K562 (cell line): ENCODE measurements at regions not wholly inside any gene's neighbourhood (a gene's known extent, or its start where the extent isn't known, plus 50 kb on each side); places are given as distances from the start of the nearest gene placed in this dataset.

ENCODE experiments used
- ATAC-seq: fragments of 200-7000 bp; cut with Tn5 transposase; 3 replicates; pipeline ENCODE4 v1.9.1; 2020; ENCODE audit warnings: moderate library complexity
- BruUV-seq: library from RNA; stranded (reverse); fragments of 400-500 nt; replicated peaks from 2 replicates; lab custom pipeline; 2021; lab: Mats Ljungman, UMichigan
- CTCF ChIA-PET: fragments of 300-600 bp; formaldehyde crosslinking; extraction: SDS; loops from one replicate; lab custom pipeline; 2021; ENCODE audit warnings: low intra/inter-chr PET ratio; lab: Yijun Ruan, JAX
- POLR2A ChIA-PET: fragments of 300-600, 350-650 bp; sonication (Branson Sonifier 250); formaldehyde crosslinking; extraction: SDS; loops from one replicate; lab custom pipeline; 2021; ENCODE audit warnings: antibody characterized with exemption, inconsistent platforms; lab: Yijun Ruan, JAX
- DNase-seq, 4 experiments: peaks; one replicate each; pipeline versions ENCODE4 v3.0.0 to v3.0.0-alpha.2; 2011 to 2018; ENCODE audit warnings: low spot score in 3 of 4, mixed read lengths in 3 of 4; ENCODE audit errors: extremely low read depth in 1 of 4
- FAIRE-seq: peaks from 2 replicates; lab custom pipeline; 2011; peaks lifted over from hg19 to GRCh38; lab: Jason Lieb, UNC
- H2AFZ ChIP-seq: 2 replicates; pipeline ENCODE4 v1.6.0; 2011; ENCODE audit warnings: low read depth, low read length, control low read depth, inconsistent platforms
- H3K27ac ChIP-seq: fragments of 200-600 bp; 3 replicates; pipeline ENCODE4 v1.8.0; 2011; ENCODE audit warnings: low read depth, mild to moderate bottlenecking, control low read depth, inconsistent platforms, low read length, moderate library complexity, mixed read lengths; ENCODE audit errors: extremely low read depth
- H3K27me3 ChIP-seq, 2 experiments: fragments of 300-600 bp in 1 of 2; 2 replicates in 1 of 2; 3 replicates in 1 of 2; pipeline versions ENCODE4 v1.6.0 to v1.8.0; 2011; ENCODE audit warnings: inconsistent platforms in 2 of 2, low read length in 2 of 2, mild to moderate bottlenecking in 1 of 2, mixed read lengths in 1 of 2, moderate library complexity in 1 of 2; ENCODE audit not compliant: control insufficient read depth in 2 of 2, insufficient read depth in 2 of 2
- H3K36me3 ChIP-seq: fragments of 300-600 bp; 3 replicates; pipeline ENCODE4 v1.8.0; 2011; ENCODE audit warnings: mild to moderate bottlenecking, low read length, inconsistent platforms; ENCODE audit not compliant: control insufficient read depth, insufficient read depth
- H3K4me1 ChIP-seq, 2 experiments: fragments of 200-600 bp in 1 of 2; replicated peaks in 1 of 2; 2 replicates in 1 of 2; 3 replicates in 1 of 2; pipeline versions ENCODE4 v1.5.1 to v1.8.0; 2011; ENCODE audit warnings: inconsistent platforms in 2 of 2, low read length in 2 of 2, mild to moderate bottlenecking in 1 of 2, mixed read lengths in 1 of 2, moderate library complexity in 1 of 2; ENCODE audit not compliant: control insufficient read depth in 2 of 2, insufficient read depth in 2 of 2
- H3K4me2 ChIP-seq: 2 replicates; pipeline ENCODE4 v1.6.1; 2011; ENCODE audit warnings: low read length, control low read depth, inconsistent platforms, mixed read lengths; ENCODE audit not compliant: insufficient read depth
- H3K4me3 ChIP-seq: fragments of 200-600 bp; sonication (generic), shearing (Covaris generic); 2 replicates; pipeline ENCODE4 v1.5.1; 2016; ENCODE audit warnings: control low read depth, inconsistent platforms
- H3K79me2 ChIP-seq: fragments of 200-600 bp; 3 replicates; pipeline ENCODE4 v1.8.0; 2011; ENCODE audit warnings: low read length, inconsistent platforms; ENCODE audit not compliant: control insufficient read depth, insufficient read depth
- H3K9ac ChIP-seq, 2 experiments: 2 replicates each; pipeline versions ENCODE4 v1.6.0 to v1.6.1; 2011; ENCODE audit warnings: low read depth in 2 of 2, low read length in 2 of 2, control low read depth in 1 of 2, inconsistent platforms in 1 of 2, mild to moderate bottlenecking in 1 of 2, mixed read lengths in 1 of 2; ENCODE audit not compliant: insufficient read depth in 1 of 2
- H3K9me1 ChIP-seq: one replicate; pipeline ENCODE4 v1.6.0; 2011; ENCODE audit warnings: inconsistent platforms, mild to moderate bottlenecking, low read length, moderate library complexity; ENCODE audit not compliant: control insufficient read depth, insufficient read depth
- H3K9me3 ChIP-seq: replicated peaks from 2 replicates; pipeline ENCODE4 v1.5.1; 2011; ENCODE audit warnings: low read depth, low read length, inconsistent platforms; ENCODE audit not compliant: control insufficient read depth, insufficient read depth
- H4K20me1 ChIP-seq: replicated peaks from 2 replicates; pipeline ENCODE4 v1.6.1; 2011; ENCODE audit warnings: low read length, inconsistent platforms, mixed read lengths; ENCODE audit not compliant: control insufficient read depth, insufficient read depth
- ARID1B ChIP-seq: fragments of 450-650 bp; IDR thresholded peaks from 2 replicates; pipeline ENCODE4 v1.6.1; 2016; ENCODE audit warnings: antibody characterized with exemption, mild to moderate bottlenecking, inconsistent platforms
- DLX4 ChIP-seq: fragments of 250-450 bp; sonication (Bioruptor Pico); IDR thresholded peaks from 2 replicates; pipeline ENCODE4 v1.6.1; 2021; ENCODE audit warnings: mild to moderate bottlenecking
- ELF2 ChIP-seq: fragments of 250-450 bp; sonication (Bioruptor Pico); IDR thresholded peaks from 2 replicates; pipeline ENCODE4 v1.5.0; 2021; ENCODE audit warnings: mild to moderate bottlenecking
- L3MBTL2 ChIP-seq: fragments of 450-650 bp; IDR thresholded peaks from 2 replicates; pipeline ENCODE4 v1.6.1; 2016; ENCODE audit warnings: mild to moderate bottlenecking, moderate library complexity
- SPI1 ChIP-seq: IDR thresholded peaks from 2 replicates; pipeline ENCODE4 v1.6.1; 2011; ENCODE audit warnings: low read depth, low read length, control low read depth, borderline replicate concordance
- TCF3 ChIP-seq: sonication (generic); formaldehyde crosslinking; IDR thresholded peaks from 2 replicates; pipeline ENCODE4 v1.4.0; 2020; ENCODE audit warnings: mild to moderate bottlenecking, missing genetic modification reagents
- WGBS: fragments of 100-300 bp; shearing (Covaris generic); methylation state at CpG from one replicate; pipeline ENCODE4 v1.1.6; 2016; ENCODE audit warnings: low coverage, mixed read lengths; ENCODE audit not compliant: insufficient coverage; ENCODE audit errors: missing lambda C conversion rate; 5-methylcytosine and 5-hydroxymethylcytosine counted together
- in situ Hi-C: fragments of 300-500 bp; cut with MboI; formaldehyde crosslinking; loops from 4 replicates; pipeline ENCODE4 v1.15.0; 2018; ENCODE audit warnings: inconsistent platforms, mixed read lengths
- intact Hi-C: fragments of 100-400 bp; cut with micrococcal nuclease; formaldehyde crosslinking; loops from 2 replicates; pipeline ENCODE4 v1.14.2; 2022

DNA sequence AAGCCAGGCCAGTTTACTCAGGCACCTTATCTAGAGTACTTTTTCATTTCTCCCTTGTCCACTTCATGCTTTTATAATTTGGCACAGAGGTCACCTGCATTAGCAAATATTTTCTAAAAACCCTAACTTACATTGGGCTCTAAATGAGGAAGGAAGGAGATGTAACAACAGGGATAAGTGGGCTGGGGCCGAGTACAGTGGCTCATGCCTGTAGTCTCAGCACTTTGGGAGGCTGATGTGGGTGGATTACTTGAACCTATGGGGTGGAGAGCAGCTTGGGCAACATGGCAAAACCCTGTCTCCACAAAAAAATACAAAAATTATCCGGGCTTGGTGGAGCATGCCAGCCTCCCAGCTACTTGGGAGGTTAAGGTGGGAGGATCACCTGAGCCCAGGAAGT lies 55.9 kb downstream of the TMEM100 start (continued):
- TF ChIP-seq DLX4 (CRISPR knock-in tag): no peak

DNA sequence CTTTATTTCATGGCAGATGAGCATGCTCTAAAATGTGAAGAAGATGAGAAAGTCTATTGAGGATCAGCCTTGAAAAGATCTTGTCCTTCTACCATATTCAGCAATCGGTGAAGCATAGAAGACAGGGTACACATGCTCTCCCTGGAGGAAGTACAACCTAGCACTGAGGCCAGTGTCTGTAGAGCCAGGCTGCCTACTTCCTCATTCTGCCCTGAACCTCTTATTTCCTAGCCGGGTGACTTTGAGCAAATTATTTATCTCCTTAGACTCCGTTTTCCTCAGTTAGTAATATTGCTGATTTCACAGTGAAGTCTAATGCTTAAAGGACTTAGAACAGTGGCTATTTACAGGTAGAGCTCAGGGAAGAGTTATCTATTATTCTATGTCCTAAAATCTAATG lies 58.4 kb downstream of the TMEM100 start:
- POLR2A ChIA-PET: no interaction called here
- Histone ChIP-seq H3K4me1 (peaks cover 0 to 36% of the 10 kb centered on the region in 2 experiments; a peak in 3 of 5 replicates), H3K4me2 (no peak overlapping the region), H2AFZ (peak overlapping the region; percentile 57; the same call in 1 of the 2 replicates), H3K9me3 (no peaks in the 10 kb centered on the region), H3K4me3 (no peak overlapping the region), H3K79me2 (no peaks in the 10 kb centered on the region), H3K27me3 (no peaks in the 10 kb centered on the region), H3K9ac (no peak overlapping the region), H3K9me1 (no peaks in the 10 kb centered on the region), H3K27ac (no peak overlapping the region), H4K20me1 (no peaks in the 10 kb centered on the region), H3K36me3 (no peaks in the 10 kb centered on the region)
- CTCF ChIA-PET: no interaction called here
- BruUV-seq: no TSS peak
- WGBS: 9% methylated on average over 3 of the region's 3 CpGs
- in situ Hi-C loops (no loop called here), intact Hi-C loops (no loop called here)
- FAIRE-seq (peak; percentile 57), ATAC-seq (peak; percentile 59), DNase-seq (no peak)
- TF ChIP-seq ARID1B: no peak
- TF ChIP-seq SPI1: peak; percentile 68; the same call in 1 of the 2 replicates
- 0 out of 2 replicates have a peak, but pooled peaks have one; percentile 18 for TF ChIP-seq L3MBTL2
- 0 out of 2 replicates have a peak, but pooled peaks have one; percentile 14 for TF ChIP-seq ELF2 (CRISPR knock-in tag)
- TF ChIP-seq TCF3 (CRISPR knock-in tag): 0 out of 2 replicates have a peak, but pooled peaks have one; percentile 5
